ENCODE measurements at regions not wholly inside any gene's neighbourhood (a gene's known extent, or its start where the extent isn't known, plus 50 kb on each side); places are given as distances from the start of the nearest gene placed in this dataset.

DNA sequence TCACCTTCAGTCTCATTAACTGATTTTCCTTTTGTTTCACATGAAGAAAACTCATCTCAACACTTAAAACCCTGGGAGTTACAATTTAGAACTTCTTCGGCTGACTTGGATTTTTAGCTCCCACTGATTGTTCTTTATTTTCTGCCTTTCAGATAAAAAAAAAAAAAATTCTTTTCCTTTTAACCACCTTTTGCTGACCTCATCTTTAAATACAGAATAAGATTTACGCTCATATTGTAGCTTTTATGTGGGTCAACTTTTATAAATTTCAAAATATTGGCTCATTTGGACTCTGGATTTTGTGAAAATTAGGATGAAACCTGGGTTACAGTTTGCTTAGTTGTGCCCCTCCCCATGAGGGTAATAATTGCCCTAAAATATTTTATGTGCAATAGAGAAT, 659.3 kb downstream of the ZNF674 start:
- peaks cover 11% of the 10 kb centered on the region for H3K4me1 Mint-ChIP-seq (ENCODE audit: low read depth)
- no peaks in the 10 kb centered on the region for H3K9me3 Mint-ChIP-seq
- H3K4me3 Mint-ChIP-seq: no peak overlapping the region
- TF ChIP-seq, protein P1, sequence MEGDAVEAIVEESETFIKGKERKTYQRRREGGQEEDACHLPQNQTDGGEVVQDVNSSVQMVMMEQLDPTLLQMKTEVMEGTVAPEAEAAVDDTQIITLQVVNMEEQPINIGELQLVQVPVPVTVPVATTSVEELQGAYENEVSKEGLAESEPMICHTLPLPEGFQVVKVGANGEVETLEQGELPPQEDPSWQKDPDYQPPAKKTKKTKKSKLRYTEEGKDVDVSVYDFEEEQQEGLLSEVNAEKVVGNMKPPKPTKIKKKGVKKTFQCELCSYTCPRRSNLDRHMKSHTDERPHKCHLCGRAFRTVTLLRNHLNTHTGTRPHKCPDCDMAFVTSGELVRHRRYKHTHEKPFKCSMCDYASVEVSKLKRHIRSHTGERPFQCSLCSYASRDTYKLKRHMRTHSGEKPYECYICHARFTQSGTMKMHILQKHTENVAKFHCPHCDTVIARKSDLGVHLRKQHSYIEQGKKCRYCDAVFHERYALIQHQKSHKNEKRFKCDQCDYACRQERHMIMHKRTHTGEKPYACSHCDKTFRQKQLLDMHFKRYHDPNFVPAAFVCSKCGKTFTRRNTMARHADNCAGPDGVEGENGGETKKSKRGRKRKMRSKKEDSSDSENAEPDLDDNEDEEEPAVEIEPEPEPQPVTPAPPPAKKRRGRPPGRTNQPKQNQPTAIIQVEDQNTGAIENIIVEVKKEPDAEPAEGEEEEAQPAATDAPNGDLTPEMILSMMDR (IDR thresholded peaks at IDR 0.05): no peak
- peaks cover 2% of the 10 kb centered on the region for H3K27me3 Mint-ChIP-seq (ENCODE audit: insufficient read depth)
- H3K27ac Mint-ChIP-seq: no peak overlapping the region
- DNase-seq: no peak
- H3K36me3 Mint-ChIP-seq (ENCODE audit: low read depth): no peaks in the 10 kb centered on the region

DNA sequence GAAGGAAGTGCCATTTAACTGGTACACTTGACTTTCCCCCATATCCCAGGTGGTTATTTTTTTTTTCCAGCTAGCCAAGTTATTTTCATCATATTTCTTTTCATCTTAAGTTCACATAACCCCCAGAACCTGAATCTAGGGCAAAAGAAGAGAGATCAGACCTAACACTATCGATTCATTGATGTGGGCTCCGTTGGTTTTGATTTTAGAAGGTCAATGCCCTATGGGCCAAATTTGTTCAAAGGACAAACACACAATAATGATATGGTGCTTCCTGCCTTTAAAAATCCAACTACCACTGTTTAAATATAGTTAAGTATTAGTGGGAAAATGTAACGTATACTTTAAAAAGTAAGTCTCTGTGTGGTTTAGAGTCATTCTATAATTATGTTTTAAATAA, 665.7 kb downstream of the ZNF674 start:
- H3K4me3 Mint-ChIP-seq: no peak overlapping the region
- H3K4me1 Mint-ChIP-seq (ENCODE audit: low read depth): no peaks in the 10 kb centered on the region
- TF ChIP-seq, protein P1 (IDR thresholded peaks at IDR 0.05): no peak
- H3K27ac Mint-ChIP-seq: no peak overlapping the region
- H3K36me3 Mint-ChIP-seq (ENCODE audit: low read depth): no peaks in the 10 kb centered on the region
- no peak for DNase-seq
- no peaks in the 10 kb centered on the region for H3K9me3 Mint-ChIP-seq
- H3K27me3 Mint-ChIP-seq (ENCODE audit: insufficient read depth): peaks cover 2% of the 10 kb centered on the region

DNA sequence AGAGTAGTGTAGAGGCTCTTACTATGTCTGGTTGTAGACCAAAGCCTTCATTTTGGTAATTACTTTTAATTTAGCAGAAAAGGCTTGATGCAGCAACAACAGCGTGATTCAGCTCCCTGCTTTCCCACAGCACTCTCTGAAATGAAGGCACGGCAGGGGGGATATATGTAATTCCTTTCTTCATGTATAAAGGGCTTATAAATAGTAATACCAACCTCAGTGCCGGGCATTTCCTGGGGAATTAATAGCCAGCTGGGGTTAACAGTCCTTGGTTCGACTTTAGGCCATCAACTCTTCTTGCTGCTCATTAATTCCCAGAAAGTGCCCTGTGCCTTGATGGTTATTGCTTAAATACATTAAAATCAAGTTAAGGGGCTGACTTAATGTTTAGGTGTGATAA, 669.0 kb downstream of the ZNF674 start:
- TF ChIP-seq, protein P1 (IDR thresholded peaks at IDR 0.05): no peak
- Mint-ChIP-seq H3K9me3 (no peaks in the 10 kb centered on the region), H3K27me3 (ENCODE audit: insufficient read depth) (peaks cover 7% of the 10 kb centered on the region; the same call in 1 of the 2 replicates), H3K4me1 (ENCODE audit: low read depth) (no peaks in the 10 kb centered on the region), H3K36me3 (ENCODE audit: low read depth) (no peaks in the 10 kb centered on the region), H3K27ac (no peak overlapping the region), H3K4me3 (no peak overlapping the region)
- no peak for DNase-seq

DNA sequence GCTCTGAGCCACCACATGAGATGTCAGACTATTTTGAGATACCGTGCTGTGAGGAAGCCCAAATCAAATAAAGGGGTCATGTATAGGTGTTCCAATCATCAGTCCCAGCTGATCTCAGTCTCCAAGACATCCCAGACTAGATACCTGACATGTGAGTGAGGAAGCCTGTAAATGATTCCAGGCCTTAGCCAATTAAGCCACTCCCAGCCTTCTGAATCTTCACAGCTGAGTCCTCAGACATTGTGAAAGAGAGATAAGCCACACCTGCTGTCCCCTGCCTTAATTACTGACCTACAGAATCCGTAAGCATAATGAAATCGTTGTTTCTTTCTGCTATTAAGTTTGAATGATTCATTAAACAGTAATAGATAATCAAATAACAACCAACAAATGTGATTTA, 671.4 kb downstream of the ZNF674 start:
- no peaks in the 10 kb centered on the region for H3K36me3 Mint-ChIP-seq (ENCODE audit: low read depth)
- no peaks in the 10 kb centered on the region for H3K4me1 Mint-ChIP-seq (ENCODE audit: low read depth)
- H3K27me3 Mint-ChIP-seq (ENCODE audit: insufficient read depth): peaks cover 7% of the 10 kb centered on the region
- no peak overlapping the region for H3K4me3 Mint-ChIP-seq
- TF ChIP-seq, protein P1 (IDR thresholded peaks at IDR 0.05): no peak
- H3K27ac Mint-ChIP-seq: no peak overlapping the region
- DNase-seq: no peak
- H3K9me3 Mint-ChIP-seq: no peaks in the 10 kb centered on the region

DNA sequence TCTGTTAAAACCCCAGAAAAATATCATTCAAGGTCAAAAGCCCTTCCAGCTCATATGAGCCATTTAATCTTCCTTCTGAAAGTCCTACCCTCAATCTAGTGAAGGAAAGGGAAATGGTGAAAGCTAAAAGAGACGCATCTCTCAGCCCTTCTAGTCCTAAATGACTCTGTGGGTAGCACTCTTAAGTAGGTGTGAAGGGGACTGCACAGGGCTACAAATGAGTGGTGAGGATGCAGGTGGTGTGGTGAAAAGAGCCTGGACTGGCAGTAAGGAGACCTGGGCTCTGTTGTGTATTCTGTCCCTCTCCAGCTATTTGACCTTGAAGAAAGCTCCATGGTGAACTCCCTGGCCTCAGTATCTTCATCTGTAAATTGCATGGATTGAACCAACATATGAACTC, 671.8 kb upstream of the DIPK2B start:
- Mint-ChIP-seq H3K4me3 (no peak overlapping the region), H3K36me3 (ENCODE audit: low read depth) (no peaks in the 10 kb centered on the region), H3K9me3 (no peaks in the 10 kb centered on the region), H3K4me1 (ENCODE audit: low read depth) (no peaks in the 10 kb centered on the region), H3K27ac (no peak overlapping the region), H3K27me3 (ENCODE audit: insufficient read depth) (peaks cover 13% of the 10 kb centered on the region)
- DNase-seq: no peak
- TF ChIP-seq, protein P1 (IDR thresholded peaks at IDR 0.05): no peak

DNA sequence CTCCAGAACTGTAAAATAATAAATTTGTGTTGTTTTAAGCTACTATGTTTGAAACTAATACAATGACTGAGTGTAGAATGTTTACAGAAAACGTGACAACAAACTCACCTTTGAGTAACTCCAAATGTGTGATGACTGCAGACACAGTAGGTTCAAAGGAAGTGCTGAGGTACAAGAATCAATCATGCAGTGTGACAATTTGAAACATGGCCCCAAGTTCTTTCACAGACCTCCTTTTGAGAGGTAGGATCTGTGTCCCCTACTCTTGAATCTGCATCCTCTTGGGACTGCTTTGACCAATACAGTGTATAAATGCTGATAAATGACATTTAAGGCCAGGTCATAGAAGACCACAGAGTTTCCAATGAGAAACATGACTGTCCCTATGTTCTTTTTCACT, 667.7 kb upstream of the DIPK2B start:
- H3K9me3 Mint-ChIP-seq: no peaks in the 10 kb centered on the region
- no peak overlapping the region for H3K27ac Mint-ChIP-seq
- no peaks in the 10 kb centered on the region for H3K36me3 Mint-ChIP-seq (ENCODE audit: low read depth)
- H3K4me1 Mint-ChIP-seq (ENCODE audit: low read depth): no peaks in the 10 kb centered on the region
- TF ChIP-seq, protein P1 (IDR thresholded peaks at IDR 0.05): no peak
- peaks cover 15% of the 10 kb centered on the region for H3K27me3 Mint-ChIP-seq (ENCODE audit: insufficient read depth)
- no peak for DNase-seq
- no peak overlapping the region for H3K4me3 Mint-ChIP-seq

All from HFFc6 (cell line).